T47D (cell line): ENCODE measurements at regions not wholly inside any gene's neighbourhood (a gene's known extent, or its start where the extent isn't known, plus 50 kb on each side); places are given as distances from the start of the nearest gene placed in this dataset.

Experiments used
- DNase-seq, 2 experiments: peaks; one replicate each; pipeline versions ENCODE4 v3.0.0 to v3.0.0-alpha.2; 2011 to 2012; ENCODE audit warnings: low read depth in 1 of 2, low spot score in 1 of 2
- JUND ChIP-seq: IDR thresholded peaks from 2 replicates; pipeline ENCODE4 v1.6.1; 2012; ENCODE audit warnings: low read depth
- in situ Hi-C: cut with HindIII; loops from 2 replicates; pipeline ENCODE4 v1.10.0; 2016; ENCODE audit warnings: low sequenced_read_pairs, low pct_unique_long_range_greater_than_20kb

DNA sequence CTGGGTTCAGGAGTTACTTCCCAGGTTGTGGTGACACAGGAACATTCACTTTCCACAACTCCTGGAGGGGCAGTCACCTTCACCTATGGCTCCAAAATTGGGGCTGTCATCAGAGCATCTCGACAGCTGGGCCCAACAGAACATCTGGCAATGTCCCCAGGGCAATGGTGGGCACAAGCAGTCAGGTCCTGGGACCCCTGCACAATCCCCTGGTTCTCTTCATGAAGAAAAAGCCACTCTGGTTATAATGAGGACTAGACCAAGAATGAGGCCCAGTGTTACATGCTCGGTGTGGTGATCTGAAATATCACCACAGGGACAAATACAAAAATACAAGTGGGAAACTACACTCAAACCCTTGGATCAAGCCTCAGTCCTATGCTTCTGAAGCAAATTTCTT, 89.0 kb upstream of the VPREB1 start:
- TF ChIP-seq JUND: no peak
- in situ Hi-C loops: no loop called here
- no peak for DNase-seq

DNA sequence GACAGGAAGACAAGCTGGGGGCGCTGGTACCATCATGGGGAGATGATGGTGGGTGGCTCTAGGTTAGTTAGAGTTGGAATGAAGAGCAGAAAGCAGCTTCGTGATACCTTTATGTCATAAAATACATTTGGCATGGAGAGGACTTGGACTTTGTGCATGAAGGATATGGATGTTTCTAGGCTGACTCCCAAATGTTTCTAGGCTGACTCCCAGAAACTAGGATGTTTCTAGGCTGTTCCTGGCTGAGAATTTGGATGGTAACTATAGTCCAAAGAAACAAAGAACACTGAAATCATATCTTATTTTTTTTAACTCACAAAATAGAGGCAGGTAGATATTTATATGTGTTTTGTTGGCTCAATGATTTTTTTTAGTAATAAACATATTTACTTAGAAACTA, 89.4 kb upstream of the VPREB1 start:
- no peak for TF ChIP-seq JUND
- no peak for DNase-seq
- in situ Hi-C loops: no loop called here

DNA sequence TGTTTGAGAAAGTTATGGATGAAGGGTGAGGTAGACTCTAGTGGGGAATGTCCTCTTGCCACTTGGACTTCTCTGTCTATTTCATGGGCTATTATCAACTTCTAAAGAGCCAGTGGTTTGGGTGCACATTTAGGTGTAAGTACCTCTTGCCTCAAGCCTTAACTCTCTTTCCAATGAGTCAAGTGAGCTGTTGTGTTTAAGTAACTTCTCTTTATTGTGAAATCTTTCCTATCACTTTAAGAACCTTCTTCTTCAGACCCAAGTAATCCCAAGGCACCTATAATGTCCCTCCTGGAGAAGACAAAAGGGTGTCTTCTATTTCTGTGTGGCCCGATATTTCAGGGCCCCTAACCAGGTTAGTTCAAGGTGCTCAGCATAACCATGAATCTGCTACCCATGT, 90.5 kb upstream of the VPREB1 start:
- DNase-seq: no peak
- in situ Hi-C loops: no loop called here
- no peak for TF ChIP-seq JUND

DNA sequence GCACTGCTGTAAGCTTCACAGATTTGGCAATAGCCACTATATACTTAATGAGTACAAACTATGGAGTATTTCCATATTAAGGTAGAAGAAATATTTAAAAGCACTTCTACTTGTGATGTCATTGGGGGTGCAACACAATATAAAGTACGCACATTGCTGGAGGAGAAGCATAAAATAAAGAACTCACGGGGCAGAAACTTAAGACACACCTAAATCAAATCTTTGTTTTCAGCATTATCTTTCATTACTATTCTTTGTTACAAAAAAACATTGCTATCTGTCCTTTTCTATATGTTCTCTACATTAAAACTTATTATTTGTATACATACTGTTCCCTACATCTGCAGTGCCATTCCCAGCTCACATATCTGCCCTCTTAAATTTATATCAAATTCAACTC, 93.3 kb upstream of the VPREB1 start:
- TF ChIP-seq JUND: no peak
- DNase-seq: no peak
- in situ Hi-C loops: no loop called here

DNA sequence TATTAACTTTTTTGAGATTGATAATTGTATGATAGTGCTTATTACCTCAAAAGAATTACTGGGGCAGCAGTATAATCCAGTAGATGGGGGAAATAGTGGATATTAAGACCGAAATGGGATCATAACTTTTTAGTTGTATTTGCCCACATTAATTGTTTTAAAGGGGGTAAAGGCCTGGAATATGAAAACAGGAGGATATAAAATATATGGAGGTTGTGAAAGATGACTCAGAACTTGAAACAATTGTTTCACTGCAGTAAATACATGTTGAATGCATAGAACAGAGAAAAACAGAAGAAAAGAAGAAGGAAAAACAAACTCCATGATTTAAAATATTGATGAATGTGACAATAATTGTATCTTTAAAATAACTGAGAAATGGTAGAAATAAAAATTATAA, 94.1 kb upstream of the VPREB1 start:
- DNase-seq: no peak
- no peak for TF ChIP-seq JUND
- in situ Hi-C loops: no loop called here

DNA sequence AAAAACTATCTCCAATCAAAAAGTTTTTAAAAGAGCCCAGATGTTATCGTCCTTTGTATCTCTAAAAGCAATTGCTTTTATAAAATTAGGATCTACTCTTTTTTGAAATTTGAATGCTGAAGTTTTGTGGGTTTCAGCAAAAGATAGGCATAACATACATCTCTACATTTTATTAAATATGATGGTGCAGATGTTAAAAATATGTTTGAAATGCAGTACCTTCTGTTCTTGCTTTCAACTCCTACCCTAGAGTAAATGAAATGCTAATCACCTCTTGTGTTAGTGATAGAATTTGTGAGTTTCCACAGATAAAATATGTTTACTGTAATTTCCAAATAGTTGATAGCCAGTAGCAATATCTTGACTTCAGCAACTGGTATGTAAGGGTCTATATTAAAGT, 95.7 kb upstream of the VPREB1 start:
- in situ Hi-C loops: no loop called here
- DNase-seq: no peak
- TF ChIP-seq JUND: no peak

DNA sequence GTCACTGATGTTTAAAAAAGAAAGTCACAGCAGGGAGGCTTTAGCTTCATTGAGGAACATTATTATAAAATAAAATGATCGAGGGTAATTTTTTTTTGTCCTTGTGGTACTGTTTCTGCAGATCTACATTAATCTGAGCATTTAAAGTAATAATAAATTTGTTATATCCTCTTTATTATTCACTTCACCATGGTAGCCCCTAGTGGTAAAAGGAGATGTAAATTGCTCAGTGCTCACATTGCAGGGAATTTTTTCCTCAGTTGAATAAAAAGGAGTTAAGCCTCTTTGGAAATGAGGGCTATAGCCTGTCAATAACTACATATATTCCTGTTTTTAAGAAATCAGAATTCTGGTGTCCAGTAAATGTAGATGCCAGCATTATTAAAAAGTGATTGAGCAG, 99.7 kb upstream of the VPREB1 start:
- TF ChIP-seq JUND: no peak
- DNase-seq: no peak
- in situ Hi-C loops: no loop called here

DNA sequence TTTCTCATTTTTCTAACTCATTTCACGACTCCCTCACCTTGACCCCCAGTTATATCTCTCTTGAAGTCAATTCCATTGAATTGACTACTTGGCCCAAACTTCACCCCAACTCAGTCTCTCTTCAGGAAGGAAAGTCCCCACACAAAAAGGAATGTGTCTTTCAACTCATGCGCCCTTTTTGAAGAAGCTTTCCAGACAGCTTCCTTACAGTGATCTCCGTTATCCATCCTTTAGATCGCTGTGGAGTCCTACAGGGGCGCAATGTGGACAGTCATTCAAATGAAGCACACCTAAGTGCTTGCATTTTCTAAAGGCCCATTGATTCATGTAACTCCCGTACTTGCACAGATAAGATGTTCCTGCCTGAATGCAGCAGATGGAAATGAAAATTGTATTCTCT, 101.1 kb upstream of the VPREB1 start:
- no peak for DNase-seq
- in situ Hi-C loops: no loop called here

DNA sequence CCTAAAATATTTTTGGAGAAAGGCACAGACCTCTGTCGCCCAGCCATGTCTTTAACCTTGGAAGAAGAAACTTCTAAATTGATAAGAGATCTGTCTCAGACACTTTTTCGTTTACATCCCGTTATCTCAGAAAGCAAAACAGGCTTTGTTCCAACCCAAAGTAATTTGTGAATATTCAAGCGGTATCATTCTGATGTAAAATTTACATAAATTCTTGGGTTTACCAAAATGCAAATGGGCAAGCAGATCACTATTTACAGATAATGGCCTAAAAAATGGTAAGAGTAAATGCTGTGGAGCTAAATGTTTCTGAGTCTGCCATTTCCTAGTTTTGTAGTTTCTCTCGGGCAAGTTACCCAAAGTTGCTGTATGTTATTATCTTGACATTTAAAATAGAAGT, 101.9 kb upstream of the VPREB1 start:
- DNase-seq: no peak
- TF ChIP-seq JUND: no peak
- in situ Hi-C loops: no loop called here

More for the DNA sequence above, 101.1 kb upstream of the VPREB1 start:
- TF ChIP-seq JUND: no peak

DNA sequence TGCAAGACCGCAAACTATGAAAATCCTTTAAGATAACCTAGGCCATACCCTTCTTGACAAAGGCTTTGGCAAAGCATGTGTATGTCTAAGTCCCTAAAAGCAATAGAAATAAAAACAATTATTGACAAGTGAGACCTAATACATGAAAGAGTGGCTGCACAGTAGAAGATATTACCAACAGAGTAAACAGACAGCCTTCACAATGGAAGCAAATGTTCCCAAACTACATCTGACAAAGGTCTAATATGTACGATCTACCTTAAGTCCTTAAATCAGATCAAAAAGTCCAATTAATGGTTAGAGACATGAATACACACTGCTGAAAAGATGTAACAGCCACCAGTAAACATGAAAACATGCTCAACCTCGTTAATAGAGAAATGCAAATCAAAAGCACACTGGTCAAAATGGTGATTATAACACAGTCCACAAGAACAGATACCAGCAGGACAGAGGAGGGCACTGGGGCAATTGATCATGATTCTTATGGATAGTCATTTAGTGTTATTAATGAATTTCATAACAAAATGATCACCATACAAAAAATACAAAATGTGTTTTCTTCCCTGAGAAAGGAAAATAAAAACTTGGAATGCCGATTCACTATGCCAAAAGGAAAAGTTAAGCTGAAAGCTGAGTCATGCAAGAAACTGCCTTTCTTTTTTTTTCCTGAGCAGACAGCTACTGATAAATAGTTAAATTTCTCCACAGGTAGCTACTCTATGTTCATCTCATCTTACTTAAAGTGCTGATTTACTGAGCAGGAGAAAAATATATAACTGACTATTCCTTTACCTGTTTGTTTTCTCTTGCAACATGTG, 102.6 kb upstream of the VPREB1 start:
- TF ChIP-seq JUND: no peak
- in situ Hi-C loops: no loop called here

DNA sequence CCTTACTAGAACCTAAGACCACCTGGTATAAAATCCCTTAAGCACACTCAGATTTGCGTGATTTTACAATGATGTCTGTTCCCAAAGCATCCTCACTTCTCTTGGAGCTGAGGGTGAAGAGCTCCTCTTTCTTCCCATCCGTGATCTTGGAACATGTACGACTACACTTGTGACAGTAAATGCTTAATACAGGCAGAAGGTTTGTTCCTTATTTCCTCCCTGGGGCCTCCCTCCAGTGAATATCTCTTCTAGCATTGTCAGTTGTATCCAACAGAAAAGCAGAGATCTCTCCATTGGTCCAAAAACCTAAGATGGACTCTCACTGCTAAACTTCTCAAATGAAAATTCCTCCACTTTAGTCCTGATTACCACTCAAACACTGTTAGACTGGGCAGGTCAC, 103.6 kb upstream of the VPREB1 start:
- no peak for DNase-seq
- in situ Hi-C loops: no loop called here
- no peak for TF ChIP-seq JUND

More for the DNA sequence above, 102.6 kb upstream of the VPREB1 start:
- no peak for DNase-seq

DNA sequence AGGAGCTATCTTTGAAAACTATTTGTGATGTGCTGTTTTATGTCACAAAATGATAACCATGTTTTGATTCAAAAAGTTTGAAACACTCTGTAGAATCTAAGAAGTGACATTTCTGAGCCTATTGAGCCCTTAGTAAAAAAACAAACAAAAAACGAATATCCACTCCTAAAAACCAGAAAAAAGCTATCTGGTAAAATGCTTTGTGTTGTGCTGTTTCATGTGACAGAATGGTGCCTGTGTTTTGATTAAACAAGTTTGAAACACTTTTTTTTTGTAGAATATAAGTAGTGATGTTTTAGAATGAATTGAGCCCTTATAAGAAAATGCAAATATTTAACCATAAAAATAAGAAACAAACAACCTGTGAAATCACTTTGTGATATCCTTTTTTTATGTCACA, 105.2 kb upstream of the VPREB1 start:
- in situ Hi-C loops: no loop called here
- no peak for DNase-seq
- no peak for TF ChIP-seq JUND

DNA sequence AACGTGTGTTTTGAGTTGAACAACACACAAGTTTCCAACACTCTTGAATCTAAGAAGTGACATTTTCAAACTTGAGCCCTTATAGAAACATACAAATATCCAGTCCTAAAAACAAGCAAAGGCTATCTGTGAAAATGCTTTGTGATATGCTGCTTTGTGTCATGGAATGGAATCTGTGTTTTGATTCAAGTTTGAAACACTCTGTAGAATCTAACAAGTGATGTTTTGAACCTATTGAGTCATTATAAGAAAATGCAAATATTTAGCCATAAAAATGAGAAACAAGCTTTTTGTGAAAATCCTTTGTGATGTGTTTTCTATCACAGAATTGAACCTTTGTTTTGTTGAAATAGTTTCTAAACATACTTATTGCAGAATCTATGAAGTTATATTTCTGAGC, 105.7 kb upstream of the VPREB1 start:
- DNase-seq: no peak
- no peak for TF ChIP-seq JUND
- in situ Hi-C loops: no loop called here

DNA sequence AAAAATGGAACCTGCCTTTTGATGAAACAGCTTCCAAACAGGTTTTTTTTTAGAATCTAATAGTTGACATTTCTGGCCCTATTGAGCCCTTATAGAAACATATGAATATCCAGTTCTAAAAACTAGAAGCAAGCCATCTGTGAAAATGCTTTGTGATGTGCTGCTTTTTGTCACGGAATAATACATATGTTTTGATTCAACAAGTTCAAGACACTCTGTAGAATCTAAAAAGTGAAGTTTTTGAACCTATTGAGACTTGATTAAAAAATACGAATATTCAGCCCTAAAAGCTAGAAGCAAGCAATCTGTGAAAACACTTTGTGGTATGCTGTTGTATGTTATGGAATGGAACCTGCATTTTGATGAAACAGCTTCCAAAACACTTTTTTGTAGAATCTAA, 106.7 kb upstream of the VPREB1 start:
- in situ Hi-C loops: no loop called here
- no peak for TF ChIP-seq JUND

More for the DNA sequence above, 106.7 kb upstream of the VPREB1 start:
- DNase-seq: no peak
